HCT116 (cell line): ENCODE measurements at regions not wholly inside any gene's neighbourhood (a gene's known extent, or its start where the extent isn't known, plus 50 kb on each side); places are given as distances from the start of the nearest gene placed in this dataset.

Experiments used
- ATAC-seq: fragments of 200-7000 bp; cut with Tn5 transposase; 2 replicates; pipeline ENCODE4 v1.9.1; 2020; ENCODE audit warnings: mild to moderate bottlenecking, moderate library complexity
- BruUV-seq: library from RNA; stranded (reverse); fragments of 400-500 nt; replicated peaks from 2 replicates; lab custom pipeline; 2021; lab: Mats Ljungman, UMichigan
- CTCF ChIA-PET: fragments of 300-600 bp; sonication (Branson Sonifier 250); formaldehyde crosslinking; loops from one replicate; lab custom pipeline; 2021; ENCODE audit warnings: antibody characterized with exemption; lab: Charles Lee
- POLR2A ChIA-PET: fragments of 300-600, 350-600 bp; sonication (Branson Sonifier 250); formaldehyde crosslinking; loops from one replicate; lab custom pipeline; 2021; ENCODE audit warnings: antibody characterized with exemption; lab: Charles Lee
- RAD21 ChIA-PET, 2 experiments: fragments of 300-600 bp; sonication (Branson Sonifier 250); formaldehyde crosslinking; loops; one replicate each; lab custom pipeline; 2023; ENCODE audit warnings: low total read pairs in 2 of 2; ENCODE audit not compliant: uncharacterized antibody in 2 of 2, unreplicated experiment in 2 of 2, low non-redundant PET in 1 of 2; lab: Charles Lee
- DNase-seq: peaks from one replicate; pipeline ENCODE4 v3.0.0-alpha.2; 2010; ENCODE audit warnings: low read depth, low spot score
- H2AFZ ChIP-seq: fragments of 200-600 bp; shearing (Covaris generic), sonication (generic); 2 replicates; pipeline ENCODE4 v1.6.1; 2017; ENCODE audit warnings: low read depth, mixed run types, mixed read lengths, antibody characterized with exemption, low read length; ENCODE audit not compliant: poor library complexity, severe bottlenecking
- H3K27ac ChIP-seq: 2 replicates; pipeline ENCODE4 v1.5.1; 2012; ENCODE audit warnings: low read depth, low read length
- H3K27me3 ChIP-seq: fragments of 200-600 bp; sonication (generic); 2 replicates; pipeline ENCODE4 v1.6.1; 2016; ENCODE audit warnings: mixed run types, low read length, mixed read lengths; ENCODE audit not compliant: insufficient read depth
- H3K36me3 ChIP-seq, 2 experiments: fragments of 200-500 bp in 1 of 2; fragments of 200-600 bp in 1 of 2; sonication (Bioruptor generic) in 1 of 2; sonication (generic) in 1 of 2; 2 replicates each; pipeline versions ENCODE4 v1.5.1 to v1.6.1; 2014 to 2016; ENCODE audit warnings: low read length in 2 of 2, inconsistent platforms in 1 of 2, mixed read lengths in 1 of 2, mixed run types in 1 of 2; ENCODE audit not compliant: insufficient read depth in 2 of 2, control insufficient read depth in 1 of 2
- H3K4me1 ChIP-seq, 2 experiments: fragments of 200-600 bp in 1 of 2; sonication (generic) in 1 of 2; 2 replicates each; pipeline versions ENCODE4 v1.5.1 to v1.6.1; 2012 to 2017; ENCODE audit warnings: low read length in 2 of 2, inconsistent platforms in 1 of 2, mild to moderate bottlenecking in 1 of 2, mixed read lengths in 1 of 2, mixed run types in 1 of 2, moderate library complexity in 1 of 2; ENCODE audit not compliant: insufficient read depth in 2 of 2, control insufficient read depth in 1 of 2
- H3K4me2 ChIP-seq: fragments of 200-600 bp; sonication (generic); 2 replicates; pipeline ENCODE4 v1.6.1; 2017; ENCODE audit warnings: mixed run types, low read length, mixed read lengths
- H3K4me3 ChIP-seq, 2 experiments: fragments of 200-600 bp in 1 of 2; sonication (generic) in 1 of 2; replicated peaks in 1 of 2; 2 replicates each; pipeline ENCODE4 v1.5.1; 2011 to 2016; ENCODE audit warnings: low read length in 2 of 2, control low read depth in 1 of 2, low read depth in 1 of 2, mild to moderate bottlenecking in 1 of 2, mixed read lengths in 1 of 2, mixed run types in 1 of 2
- H3K79me2 ChIP-seq: fragments of 200-600 bp; sonication (generic); 2 replicates; pipeline ENCODE4 v1.6.1; 2017; ENCODE audit warnings: mild to moderate bottlenecking, mixed run types, low read length, moderate library complexity, mixed read lengths; ENCODE audit not compliant: insufficient read depth
- H3K9ac ChIP-seq: fragments of 200-600 bp; sonication (generic); 2 replicates; pipeline ENCODE4 v1.6.1; 2016; ENCODE audit warnings: low read length, mixed read lengths
- H3K9me2 ChIP-seq: fragments of 200-600 bp; sonication (generic), shearing (Covaris generic); 2 replicates; pipeline ENCODE4 v1.6.1; 2017; ENCODE audit warnings: mixed run types, mild to moderate bottlenecking, moderate library complexity; ENCODE audit not compliant: insufficient read depth
- H3K9me3 ChIP-seq, 2 experiments: fragments of 200-500 bp in 1 of 2; fragments of 200-600 bp in 1 of 2; sonication (Bioruptor generic) in 1 of 2; sonication (generic) in 1 of 2; 2 replicates each; pipeline ENCODE4 v1.6.1; 2014 to 2017; ENCODE audit warnings: low read length in 2 of 2, mixed read lengths in 2 of 2, inconsistent platforms in 1 of 2, low read depth in 1 of 2, mild to moderate bottlenecking in 1 of 2, mixed run types in 1 of 2, moderate library complexity in 1 of 2; ENCODE audit not compliant: control insufficient read depth in 1 of 2, insufficient read depth in 1 of 2
- H4K20me1 ChIP-seq: fragments of 200-600 bp; sonication (generic), shearing (Covaris generic); 2 replicates; pipeline ENCODE4 v1.6.1; 2017; ENCODE audit warnings: mixed run types, mild to moderate bottlenecking, moderate library complexity; ENCODE audit not compliant: insufficient read depth
- CBX3 ChIP-seq: IDR thresholded peaks from 2 replicates; pipeline ENCODE4 v1.6.1; 2012; ENCODE audit warnings: low read depth
- CEBPB ChIP-seq: IDR thresholded peaks from 2 replicates; pipeline ENCODE4 v1.6.1; 2012; ENCODE audit warnings: low read depth
- EGR1 ChIP-seq: IDR thresholded peaks from 2 replicates; pipeline ENCODE4 v1.6.1; 2012; ENCODE audit warnings: low read depth
- ELF1 ChIP-seq: IDR thresholded peaks from 2 replicates; pipeline ENCODE4 v1.6.1; 2012; ENCODE audit warnings: low read depth, borderline replicate concordance
- EZH2 ChIP-seq: fragments of 200-600 bp; sonication (generic); IDR thresholded peaks from 2 replicates; pipeline ENCODE4 v1.6.1; 2017; ENCODE audit warnings: antibody characterized with exemption, mixed run types
- JUND ChIP-seq: IDR thresholded peaks from 2 replicates; pipeline ENCODE4 v1.6.1; 2012
- POLR2A ChIP-seq: IDR thresholded peaks from 2 replicates; pipeline ENCODE4 v1.7.0; 2011; ENCODE audit warnings: borderline replicate concordance; ENCODE audit not compliant: insufficient read depth, insufficient read length; ENCODE audit errors: extremely low read depth
- SIN3A ChIP-seq: IDR thresholded peaks from 2 replicates; pipeline ENCODE4 v1.6.1; 2012; ENCODE audit warnings: low read depth
- SRF ChIP-seq: IDR thresholded peaks from 2 replicates; pipeline ENCODE4 v1.6.1; 2012; ENCODE audit warnings: low read depth
- TCF7L2 ChIP-seq: IDR thresholded peaks from 2 replicates; pipeline ENCODE4 v1.7.0; 2011; ENCODE audit warnings: borderline replicate concordance, inconsistent platforms; ENCODE audit not compliant: insufficient read depth, insufficient read length; ENCODE audit errors: extremely low read depth
- YY1 ChIP-seq: IDR thresholded peaks from 2 replicates; pipeline ENCODE4 v1.6.1; 2011; ENCODE audit warnings: low read length, low read depth, moderate library complexity, mild to moderate bottlenecking; ENCODE audit not compliant: insufficient replicate concordance; ENCODE audit errors: extremely low read depth
- intact Hi-C: fragments of 100-400 bp; cut with micrococcal nuclease; formaldehyde crosslinking; loops from 2 replicates; pipeline ENCODE4 v1.10.0; 2022
- TF ChIP-seq, protein P1 (sequence below): IDR thresholded peaks from 2 replicates; pipeline ENCODE4 v1.6.1; 2012
- TF ChIP-seq, protein P2 (sequence below): IDR thresholded peaks from 2 replicates; pipeline ENCODE4 v1.6.1; 2012
- TF ChIP-seq, protein P3 (sequence below): IDR thresholded peaks from 2 replicates; pipeline ENCODE4 v1.6.1; 2012; ENCODE audit warnings: low read depth
- TF ChIP-seq, protein P4 (sequence below): IDR thresholded peaks from 2 replicates; pipeline ENCODE4 v1.6.1; 2011; ENCODE audit warnings: mild to moderate bottlenecking, low read length, moderate library complexity; ENCODE audit not compliant: insufficient replicate concordance; ENCODE audit errors: extremely low read depth
- TF ChIP-seq, protein P5 (sequence below), 3 experiments: fragments of 200-600 bp in 1 of 3; sonication (generic) in 1 of 3; IDR thresholded peaks in 2 of 3; conservative IDR thresholded peaks in 1 of 3; 2 replicates each; pipeline ENCODE4 v1.5.1; 2012 to 2017; ENCODE audit warnings: low read depth in 2 of 3, low read length in 2 of 3, antibody characterized with exemption in 1 of 3, borderline replicate concordance in 1 of 3, control low read depth in 1 of 3, mild to moderate bottlenecking in 1 of 3, mixed read lengths in 1 of 3, mixed run types in 1 of 3, moderate library complexity in 1 of 3; ENCODE audit not compliant: insufficient read depth in 1 of 3

DNA sequence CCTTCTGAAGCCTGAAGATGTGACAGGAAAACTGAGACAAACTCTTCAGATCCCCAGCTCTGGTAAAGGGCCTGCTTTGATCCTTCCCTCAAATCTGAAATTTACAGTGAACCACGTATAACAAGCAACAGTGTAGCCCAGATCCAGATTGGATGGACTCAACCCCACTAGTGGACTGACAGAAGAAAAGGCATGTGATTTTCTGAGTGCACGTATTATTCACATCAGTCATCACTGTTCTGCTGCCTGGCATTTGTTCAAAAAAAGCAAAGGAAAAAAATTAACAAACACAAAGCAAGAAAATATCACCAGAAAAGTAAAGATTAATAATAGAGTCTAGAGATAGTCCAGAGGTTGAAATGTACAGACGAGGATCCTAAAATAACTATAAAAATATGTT lies 87.6 kb downstream of the CYRIA start:
- ATAC-seq (no peak), DNase-seq (no peak)
- no peaks in the 10 kb centered on the region for H3K4me1 ChIP-seq
- intact Hi-C loops, result no loop called here
- H3K79me2 ChIP-seq, result no peaks in the 10 kb centered on the region
- no peaks in the 10 kb centered on the region for H3K27me3 ChIP-seq
- no peak overlapping the region for H3K9ac ChIP-seq
- H3K27ac ChIP-seq, result no peak overlapping the region
- H3K36me3 ChIP-seq, result no peaks in the 10 kb centered on the region
- POLR2A ChIA-PET, result no interaction called here
- TF ChIP-seq, protein P1, sequence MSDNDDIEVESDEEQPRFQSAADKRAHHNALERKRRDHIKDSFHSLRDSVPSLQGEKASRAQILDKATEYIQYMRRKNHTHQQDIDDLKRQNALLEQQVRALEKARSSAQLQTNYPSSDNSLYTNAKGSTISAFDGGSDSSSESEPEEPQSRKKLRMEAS, result no peak
- no peak for TF ChIP-seq EGR1
- no peak for TF ChIP-seq SRF
- TF ChIP-seq, protein P2, sequence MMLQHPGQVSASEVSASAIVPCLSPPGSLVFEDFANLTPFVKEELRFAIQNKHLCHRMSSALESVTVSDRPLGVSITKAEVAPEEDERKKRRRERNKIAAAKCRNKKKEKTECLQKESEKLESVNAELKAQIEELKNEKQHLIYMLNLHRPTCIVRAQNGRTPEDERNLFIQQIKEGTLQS, result no peak
- TF ChIP-seq POLR2A, result no peak
- no peak for TF ChIP-seq TCF7L2
- TF ChIP-seq, protein P3, sequence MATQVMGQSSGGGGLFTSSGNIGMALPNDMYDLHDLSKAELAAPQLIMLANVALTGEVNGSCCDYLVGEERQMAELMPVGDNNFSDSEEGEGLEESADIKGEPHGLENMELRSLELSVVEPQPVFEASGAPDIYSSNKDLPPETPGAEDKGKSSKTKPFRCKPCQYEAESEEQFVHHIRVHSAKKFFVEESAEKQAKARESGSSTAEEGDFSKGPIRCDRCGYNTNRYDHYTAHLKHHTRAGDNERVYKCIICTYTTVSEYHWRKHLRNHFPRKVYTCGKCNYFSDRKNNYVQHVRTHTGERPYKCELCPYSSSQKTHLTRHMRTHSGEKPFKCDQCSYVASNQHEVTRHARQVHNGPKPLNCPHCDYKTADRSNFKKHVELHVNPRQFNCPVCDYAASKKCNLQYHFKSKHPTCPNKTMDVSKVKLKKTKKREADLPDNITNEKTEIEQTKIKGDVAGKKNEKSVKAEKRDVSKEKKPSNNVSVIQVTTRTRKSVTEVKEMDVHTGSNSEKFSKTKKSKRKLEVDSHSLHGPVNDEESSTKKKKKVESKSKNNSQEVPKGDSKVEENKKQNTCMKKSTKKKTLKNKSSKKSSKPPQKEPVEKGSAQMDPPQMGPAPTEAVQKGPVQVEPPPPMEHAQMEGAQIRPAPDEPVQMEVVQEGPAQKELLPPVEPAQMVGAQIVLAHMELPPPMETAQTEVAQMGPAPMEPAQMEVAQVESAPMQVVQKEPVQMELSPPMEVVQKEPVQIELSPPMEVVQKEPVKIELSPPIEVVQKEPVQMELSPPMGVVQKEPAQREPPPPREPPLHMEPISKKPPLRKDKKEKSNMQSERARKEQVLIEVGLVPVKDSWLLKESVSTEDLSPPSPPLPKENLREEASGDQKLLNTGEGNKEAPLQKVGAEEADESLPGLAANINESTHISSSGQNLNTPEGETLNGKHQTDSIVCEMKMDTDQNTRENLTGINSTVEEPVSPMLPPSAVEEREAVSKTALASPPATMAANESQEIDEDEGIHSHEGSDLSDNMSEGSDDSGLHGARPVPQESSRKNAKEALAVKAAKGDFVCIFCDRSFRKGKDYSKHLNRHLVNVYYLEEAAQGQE, result no peak
- TF ChIP-seq JUND, result no peak
- TF ChIP-seq, protein P4, sequence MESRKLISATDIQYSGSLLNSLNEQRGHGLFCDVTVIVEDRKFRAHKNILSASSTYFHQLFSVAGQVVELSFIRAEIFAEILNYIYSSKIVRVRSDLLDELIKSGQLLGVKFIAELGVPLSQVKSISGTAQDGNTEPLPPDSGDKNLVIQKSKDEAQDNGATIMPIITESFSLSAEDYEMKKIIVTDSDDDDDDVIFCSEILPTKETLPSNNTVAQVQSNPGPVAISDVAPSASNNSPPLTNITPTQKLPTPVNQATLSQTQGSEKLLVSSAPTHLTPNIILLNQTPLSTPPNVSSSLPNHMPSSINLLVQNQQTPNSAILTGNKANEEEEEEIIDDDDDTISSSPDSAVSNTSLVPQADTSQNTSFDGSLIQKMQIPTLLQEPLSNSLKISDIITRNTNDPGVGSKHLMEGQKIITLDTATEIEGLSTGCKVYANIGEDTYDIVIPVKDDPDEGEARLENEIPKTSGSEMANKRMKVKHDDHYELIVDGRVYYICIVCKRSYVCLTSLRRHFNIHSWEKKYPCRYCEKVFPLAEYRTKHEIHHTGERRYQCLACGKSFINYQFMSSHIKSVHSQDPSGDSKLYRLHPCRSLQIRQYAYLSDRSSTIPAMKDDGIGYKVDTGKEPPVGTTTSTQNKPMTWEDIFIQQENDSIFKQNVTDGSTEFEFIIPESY, result no peak
- TF ChIP-seq YY1, result no peak
- TF ChIP-seq EZH2, result no peak
- TF ChIP-seq SIN3A, result no peak
- TF ChIP-seq, protein P5, sequence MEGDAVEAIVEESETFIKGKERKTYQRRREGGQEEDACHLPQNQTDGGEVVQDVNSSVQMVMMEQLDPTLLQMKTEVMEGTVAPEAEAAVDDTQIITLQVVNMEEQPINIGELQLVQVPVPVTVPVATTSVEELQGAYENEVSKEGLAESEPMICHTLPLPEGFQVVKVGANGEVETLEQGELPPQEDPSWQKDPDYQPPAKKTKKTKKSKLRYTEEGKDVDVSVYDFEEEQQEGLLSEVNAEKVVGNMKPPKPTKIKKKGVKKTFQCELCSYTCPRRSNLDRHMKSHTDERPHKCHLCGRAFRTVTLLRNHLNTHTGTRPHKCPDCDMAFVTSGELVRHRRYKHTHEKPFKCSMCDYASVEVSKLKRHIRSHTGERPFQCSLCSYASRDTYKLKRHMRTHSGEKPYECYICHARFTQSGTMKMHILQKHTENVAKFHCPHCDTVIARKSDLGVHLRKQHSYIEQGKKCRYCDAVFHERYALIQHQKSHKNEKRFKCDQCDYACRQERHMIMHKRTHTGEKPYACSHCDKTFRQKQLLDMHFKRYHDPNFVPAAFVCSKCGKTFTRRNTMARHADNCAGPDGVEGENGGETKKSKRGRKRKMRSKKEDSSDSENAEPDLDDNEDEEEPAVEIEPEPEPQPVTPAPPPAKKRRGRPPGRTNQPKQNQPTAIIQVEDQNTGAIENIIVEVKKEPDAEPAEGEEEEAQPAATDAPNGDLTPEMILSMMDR (IDR thresholded peaks at IDR 0.05 in 2 of 3, conservative IDR thresholded peaks at IDR 0.05 in 1 of 3; ENCODE audit: borderline replicate concordance in 1 of 3, insufficient read depth in 1 of 3, low read depth in 2 of 3, low read length in 2 of 3), result no peak
- no peak for TF ChIP-seq CEBPB
- TF ChIP-seq CBX3, result no peak
- TF ChIP-seq ELF1, result no peak
- TF ChIP-seq, all 23 proteins: peak for 0
- RAD21 ChIA-PET, result no interaction called here
- Histone ChIP-seq H2AFZ (no peak overlapping the region), H4K20me1 (no peaks in the 10 kb centered on the region), H3K9me3 (no peaks in the 10 kb centered on the region), H3K9me2 (no peaks in the 10 kb centered on the region), H3K4me2 (no peak overlapping the region), H3K4me3 (no peak overlapping the region)
- BruUV-seq, result no TSS peak
- CTCF ChIA-PET, result no interaction called here
